GM18511 (cell line): ENCODE measurements at regions not wholly inside any gene's neighbourhood (a gene's known extent, or its start where the extent isn't known, plus 50 kb on each side); places are given as distances from the start of the nearest gene placed in this dataset.

Experiments
- ATAC-seq: cut with Tn5 transposase; IDR thresholded peaks from one replicate; pipeline ENCODE4 v1.9.1; 2021; ENCODE audit warnings: mild to moderate bottlenecking, moderate library complexity; ENCODE audit not compliant: unreplicated experiment

DNA sequence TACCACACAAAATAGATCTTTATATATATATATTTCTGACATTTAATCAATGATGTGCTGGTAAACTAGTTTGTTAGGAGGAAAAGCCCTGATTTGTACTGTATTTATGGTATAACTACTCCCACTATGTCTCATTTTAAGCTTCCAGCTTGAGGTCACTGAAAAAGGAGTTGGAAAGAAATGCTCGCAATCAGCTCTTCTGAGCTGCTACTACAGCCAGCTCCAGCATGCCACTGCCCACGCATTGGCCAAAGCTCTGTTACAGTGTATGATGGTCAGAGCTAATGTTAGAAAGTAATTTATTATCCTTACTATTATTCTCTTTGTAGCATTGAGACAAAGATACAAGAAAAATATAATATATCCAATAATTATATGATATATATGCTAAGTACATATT, 55.0 kb upstream of the PCED1B start:
- ATAC-seq, result no peak

DNA sequence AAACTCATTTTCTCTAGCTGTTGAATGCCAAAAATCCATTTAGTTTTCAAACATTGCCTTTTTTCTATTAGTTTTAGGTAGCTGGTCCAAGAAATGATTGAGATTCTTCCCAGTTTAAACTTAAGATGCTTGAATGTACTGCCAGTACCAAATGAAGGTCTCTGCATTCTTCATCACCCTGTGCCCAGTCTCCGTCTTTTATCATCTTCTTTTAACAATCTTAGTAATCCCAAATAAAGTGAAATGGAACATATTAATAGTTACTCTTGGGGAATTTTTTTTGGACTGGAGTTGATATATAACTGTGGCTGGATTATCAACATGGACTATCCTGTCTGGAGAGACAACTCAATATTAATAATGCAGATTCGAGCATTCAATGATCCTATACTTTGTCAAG, 54.1 kb upstream of the PCED1B start:
- no peak for ATAC-seq

DNA sequence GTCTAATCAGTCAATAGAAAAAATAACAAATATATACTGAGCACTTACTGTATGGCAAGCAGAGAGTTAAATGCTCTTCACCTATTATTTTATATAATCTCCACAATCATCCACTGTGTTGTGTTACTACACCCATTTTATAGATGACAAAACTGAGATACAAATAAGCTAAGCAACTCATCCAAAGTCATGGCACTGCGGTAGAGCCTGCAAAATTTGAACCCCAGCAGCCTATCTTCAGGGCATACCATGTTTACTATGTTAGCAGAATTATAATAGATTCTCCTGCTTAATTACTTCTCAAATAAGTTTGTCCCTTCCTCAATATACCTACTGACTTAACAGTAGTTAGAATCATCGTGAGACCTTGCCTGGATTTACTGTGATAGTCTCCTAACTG, 53.6 kb upstream of the PCED1B start:
- no peak for ATAC-seq

DNA sequence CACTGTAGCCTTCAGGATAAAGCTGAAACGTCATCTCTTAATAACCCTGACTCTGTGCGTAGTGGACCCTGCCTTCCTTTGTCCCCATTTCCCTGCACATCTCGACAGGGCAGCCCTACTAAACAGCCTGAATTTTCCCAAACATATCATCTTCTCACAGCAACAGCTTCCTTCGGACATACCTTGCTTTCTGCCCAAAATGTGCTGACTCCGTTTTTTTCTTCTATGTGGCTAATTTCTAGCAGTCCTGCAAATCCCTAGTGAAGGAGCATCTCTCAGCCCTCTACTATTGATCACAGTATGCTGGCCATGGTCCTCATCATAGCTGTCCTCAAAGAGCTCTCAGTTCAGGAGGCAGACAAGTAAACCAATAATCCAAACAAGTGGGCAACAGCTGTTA, 53.1 kb upstream of the PCED1B start:
- ATAC-seq, result no peak
